ENCODE measurements at regions not wholly inside any gene's neighbourhood (a gene's known extent, or its start where the extent isn't known, plus 50 kb on each side); places are given as distances from the start of the nearest gene placed in this dataset.

DNA sequence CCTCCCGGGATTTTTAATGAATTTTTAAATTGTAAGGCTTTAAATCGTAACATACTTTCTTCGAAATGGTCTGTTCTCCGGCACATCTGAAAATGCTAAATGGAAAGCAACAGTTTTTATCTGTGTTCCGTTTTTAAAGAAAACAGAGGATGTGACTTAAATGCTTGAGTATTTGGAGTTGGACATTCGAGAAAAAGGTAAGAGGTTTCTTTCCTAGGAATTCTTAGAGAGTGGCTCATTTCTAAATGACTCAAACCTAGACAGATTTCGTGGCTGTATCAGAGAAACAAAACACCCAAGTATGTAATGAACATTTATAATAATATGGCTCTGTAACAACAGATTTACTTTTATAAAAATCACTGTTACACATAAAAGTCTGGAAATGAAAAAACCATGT is 177.6 kb upstream of the CCDC68 start:
- TF ChIP-seq CSDC2 (CRISPR knock-in tag; IDR thresholded peaks at IDR 0.05) (no peak), ZFP3 (CRISPR knock-in tag; IDR thresholded peaks at IDR 0.05) (no peak), TCF4 (CRISPR knock-in tag; IDR thresholded peaks at IDR 0.05; ENCODE audit: borderline replicate concordance) (no peak), ZNF70 (CRISPR knock-in tag; IDR thresholded peaks at IDR 0.05) (no peak)
- TF ChIP-seq, protein P1, sequence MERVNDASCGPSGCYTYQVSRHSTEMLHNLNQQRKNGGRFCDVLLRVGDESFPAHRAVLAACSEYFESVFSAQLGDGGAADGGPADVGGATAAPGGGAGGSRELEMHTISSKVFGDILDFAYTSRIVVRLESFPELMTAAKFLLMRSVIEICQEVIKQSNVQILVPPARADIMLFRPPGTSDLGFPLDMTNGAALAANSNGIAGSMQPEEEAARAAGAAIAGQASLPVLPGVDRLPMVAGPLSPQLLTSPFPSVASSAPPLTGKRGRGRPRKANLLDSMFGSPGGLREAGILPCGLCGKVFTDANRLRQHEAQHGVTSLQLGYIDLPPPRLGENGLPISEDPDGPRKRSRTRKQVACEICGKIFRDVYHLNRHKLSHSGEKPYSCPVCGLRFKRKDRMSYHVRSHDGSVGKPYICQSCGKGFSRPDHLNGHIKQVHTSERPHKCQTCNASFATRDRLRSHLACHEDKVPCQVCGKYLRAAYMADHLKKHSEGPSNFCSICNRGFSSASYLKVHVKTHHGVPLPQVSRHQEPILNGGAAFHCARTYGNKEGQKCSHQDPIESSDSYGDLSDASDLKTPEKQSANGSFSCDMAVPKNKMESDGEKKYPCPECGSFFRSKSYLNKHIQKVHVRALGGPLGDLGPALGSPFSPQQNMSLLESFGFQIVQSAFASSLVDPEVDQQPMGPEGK (CRISPR knock-in tag; IDR thresholded peaks at IDR 0.05; ENCODE audit: borderline replicate concordance), result no peak
- TF ChIP-seq, protein P2, sequence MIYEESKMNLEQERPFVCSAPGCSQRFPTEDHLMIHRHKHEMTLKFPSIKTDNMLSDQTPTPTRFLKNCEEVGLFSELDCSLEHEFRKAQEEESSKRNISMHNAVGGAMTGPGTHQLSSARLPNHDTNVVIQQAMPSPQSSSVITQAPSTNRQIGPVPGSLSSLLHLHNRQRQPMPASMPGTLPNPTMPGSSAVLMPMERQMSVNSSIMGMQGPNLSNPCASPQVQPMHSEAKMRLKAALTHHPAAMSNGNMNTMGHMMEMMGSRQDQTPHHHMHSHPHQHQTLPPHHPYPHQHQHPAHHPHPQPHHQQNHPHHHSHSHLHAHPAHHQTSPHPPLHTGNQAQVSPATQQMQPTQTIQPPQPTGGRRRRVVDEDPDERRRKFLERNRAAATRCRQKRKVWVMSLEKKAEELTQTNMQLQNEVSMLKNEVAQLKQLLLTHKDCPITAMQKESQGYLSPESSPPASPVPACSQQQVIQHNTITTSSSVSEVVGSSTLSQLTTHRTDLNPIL (CRISPR knock-in tag; IDR thresholded peaks at IDR 0.05; ENCODE audit: low read depth), result no peak
